ENCODE measurements at regions not wholly inside any gene's neighbourhood (a gene's known extent, or its start where the extent isn't known, plus 50 kb on each side); places are given as distances from the start of the nearest gene placed in this dataset.

DNA sequence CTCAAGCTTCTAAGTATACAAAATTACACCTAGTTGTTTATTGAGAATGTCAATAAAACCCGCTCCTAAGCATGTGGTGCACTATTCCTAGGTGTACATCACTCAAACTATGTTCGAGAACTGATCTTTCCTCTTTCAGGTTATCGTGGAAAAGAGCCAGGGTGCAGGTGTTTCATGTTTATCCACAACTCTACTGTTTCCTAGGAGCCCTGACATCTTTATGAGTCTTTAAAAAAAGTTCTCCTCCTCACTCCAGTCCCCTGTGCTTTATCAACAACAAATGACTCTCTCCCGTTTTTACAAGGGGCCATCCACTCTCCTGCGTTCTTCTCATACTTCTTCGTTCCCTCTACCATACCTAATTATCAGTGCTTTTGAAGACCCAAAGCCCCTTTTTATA is 78.8 kb upstream of the NFIL3 start (continued):
- TF ChIP-seq ZNF462 (CRISPR knock-in tag; IDR thresholded peaks at IDR 0.05) (no peak), JUNB (IDR thresholded peaks at IDR 0.05; ENCODE audit: unreplicated experiment) (no peak), ETS1 (IDR thresholded peaks at IDR 0.05) (no peak), POLR2AphosphoS5 (IDR thresholded peaks at IDR 0.05; ENCODE audit: low read depth) (no peak)

GRCh38 chr9:91500509-91501014 is 76.9 kb upstream of the NFIL3 start:
- Histone ChIP-seq H3F3A (replicated peaks; ENCODE audit: low read depth) (no peaks in the 10 kb centered on the region), H3K36me3 (ENCODE audit: insufficient read depth) (no peaks in the 10 kb centered on the region), H3K4me3 (no peak overlapping the region), H3K27me3 (ENCODE audit: insufficient read depth) (no peaks in the 10 kb centered on the region), H3K27ac (ENCODE audit: low read depth) (no peak overlapping the region), H3K4me1 (ENCODE audit: insufficient read depth) (peaks cover 13% of the 10 kb centered on the region), H3K4me2 (no peak overlapping the region), H3K9me2 (ENCODE audit: insufficient read depth) (peaks cover 5% of the 10 kb centered on the region; the same call in 1 of the 2 replicates), H3K79me2 (replicated peaks; ENCODE audit: insufficient read depth) (no peaks in the 10 kb centered on the region), H4K20me1 (replicated peaks; ENCODE audit: insufficient read depth) (no peaks in the 10 kb centered on the region), H2AFZ (no peak overlapping the region)
- Mint-ChIP-seq H3K4me1 (peaks cover 19% of the 10 kb centered on the region), H3K4me3 (no peak overlapping the region), H3K9me3 (no peaks in the 10 kb centered on the region), H3K27ac (no peak overlapping the region; the same call in 1 of the 2 replicates), H3K36me3 (ENCODE audit: low read depth) (no peaks in the 10 kb centered on the region), H3K27me3 (ENCODE audit: insufficient read depth, low read depth, poor library complexity) (peaks cover 2% of the 10 kb centered on the region)
- ATAC-seq: no peak
- no peak for DNase-seq (ENCODE audit: low spot score)
- TF ChIP-seq EZH2phosphoT487 (IDR thresholded peaks at IDR 0.05; ENCODE audit: unreplicated experiment) (no peak), CREB1 (CRISPR knock-in tag; IDR thresholded peaks at IDR 0.05; ENCODE audit: low read depth) (no peak), ZNF462 (CRISPR knock-in tag; IDR thresholded peaks at IDR 0.05) (no peak)
- TF ChIP-seq, protein P1, sequence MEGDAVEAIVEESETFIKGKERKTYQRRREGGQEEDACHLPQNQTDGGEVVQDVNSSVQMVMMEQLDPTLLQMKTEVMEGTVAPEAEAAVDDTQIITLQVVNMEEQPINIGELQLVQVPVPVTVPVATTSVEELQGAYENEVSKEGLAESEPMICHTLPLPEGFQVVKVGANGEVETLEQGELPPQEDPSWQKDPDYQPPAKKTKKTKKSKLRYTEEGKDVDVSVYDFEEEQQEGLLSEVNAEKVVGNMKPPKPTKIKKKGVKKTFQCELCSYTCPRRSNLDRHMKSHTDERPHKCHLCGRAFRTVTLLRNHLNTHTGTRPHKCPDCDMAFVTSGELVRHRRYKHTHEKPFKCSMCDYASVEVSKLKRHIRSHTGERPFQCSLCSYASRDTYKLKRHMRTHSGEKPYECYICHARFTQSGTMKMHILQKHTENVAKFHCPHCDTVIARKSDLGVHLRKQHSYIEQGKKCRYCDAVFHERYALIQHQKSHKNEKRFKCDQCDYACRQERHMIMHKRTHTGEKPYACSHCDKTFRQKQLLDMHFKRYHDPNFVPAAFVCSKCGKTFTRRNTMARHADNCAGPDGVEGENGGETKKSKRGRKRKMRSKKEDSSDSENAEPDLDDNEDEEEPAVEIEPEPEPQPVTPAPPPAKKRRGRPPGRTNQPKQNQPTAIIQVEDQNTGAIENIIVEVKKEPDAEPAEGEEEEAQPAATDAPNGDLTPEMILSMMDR (conservative IDR thresholded peaks at IDR 0.05; ENCODE audit: low read depth in 2 of 2): no peak
